HG02588 (cell line): ENCODE measurements at regions not wholly inside any gene's neighbourhood (a gene's known extent, or its start where the extent isn't known, plus 50 kb on each side); places are given as distances from the start of the nearest gene placed in this dataset.

ENCODE experiments used
- ATAC-seq: cut with Tn5 transposase; IDR thresholded peaks from one replicate; pipeline ENCODE4 v1.9.1; 2021; ENCODE audit warnings: mild to moderate bottlenecking, moderate library complexity; ENCODE audit not compliant: unreplicated experiment

GRCh38 chr14:85479306-85479705, 50.6 kb upstream of the FLRT2 start:
- ATAC-seq: no peak

GRCh38 chr14:85479771-85480170, 50.2 kb upstream of the FLRT2 start:
- ATAC-seq: no peak
